HG03139 (cell line): ENCODE measurements at regions not wholly inside any gene's neighbourhood (a gene's known extent, or its start where the extent isn't known, plus 50 kb on each side); places are given as distances from the start of the nearest gene placed in this dataset.
A peak's percentile ranks its signal among the peaks of the same experiment; 100 is the strongest.

ENCODE experiments used
- ATAC-seq: cut with Tn5 transposase; IDR thresholded peaks from one replicate; pipeline ENCODE4 v1.9.1; 2021; ENCODE audit not compliant: unreplicated experiment

DNA sequence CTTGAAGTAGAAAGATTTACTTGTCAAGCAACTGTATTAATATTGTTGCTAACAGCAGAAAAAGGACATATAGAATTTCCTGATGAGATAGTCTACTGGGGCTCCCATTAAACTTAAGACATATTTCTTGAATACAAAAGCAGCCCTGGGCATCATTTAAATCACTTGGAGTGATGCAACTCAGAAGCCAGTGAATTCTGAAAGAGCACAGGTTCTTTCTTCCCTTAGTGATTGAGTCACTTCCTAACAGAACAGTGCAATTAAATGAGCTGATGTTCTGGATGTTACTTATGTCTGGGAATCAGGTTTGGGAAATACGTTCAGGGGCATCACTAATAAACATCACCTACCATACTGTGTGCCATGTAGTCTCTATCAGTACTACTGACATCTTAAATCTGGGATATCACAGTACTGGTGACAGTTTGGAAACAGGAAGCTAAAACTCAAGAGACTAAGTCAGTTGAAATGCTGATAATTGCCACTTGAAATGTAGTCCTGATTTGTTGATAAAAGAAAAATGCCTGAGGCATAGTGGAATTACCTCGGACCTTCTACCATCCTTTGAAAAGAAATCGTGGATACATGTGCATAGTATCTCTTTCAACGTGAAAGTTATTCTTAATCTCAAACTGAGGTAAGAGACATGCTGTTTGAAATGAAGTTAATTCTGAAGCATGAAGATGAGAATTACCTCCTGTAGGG lies 249.2 kb upstream of the GPRIN3 start:
- ATAC-seq = no peak

- ATAC-seq = no peak
These were observed 243.6 kb upstream of the GPRIN3 start for GRCh38 chr4:89551191-89551590.

- no peak for ATAC-seq
These were observed 242.3 kb upstream of the GPRIN3 start for GRCh38 chr4:89549907-89550306.

- no peak for ATAC-seq
These were observed 237.7 kb upstream of the GPRIN3 start for GRCh38 chr4:89545315-89545714.

DNA sequence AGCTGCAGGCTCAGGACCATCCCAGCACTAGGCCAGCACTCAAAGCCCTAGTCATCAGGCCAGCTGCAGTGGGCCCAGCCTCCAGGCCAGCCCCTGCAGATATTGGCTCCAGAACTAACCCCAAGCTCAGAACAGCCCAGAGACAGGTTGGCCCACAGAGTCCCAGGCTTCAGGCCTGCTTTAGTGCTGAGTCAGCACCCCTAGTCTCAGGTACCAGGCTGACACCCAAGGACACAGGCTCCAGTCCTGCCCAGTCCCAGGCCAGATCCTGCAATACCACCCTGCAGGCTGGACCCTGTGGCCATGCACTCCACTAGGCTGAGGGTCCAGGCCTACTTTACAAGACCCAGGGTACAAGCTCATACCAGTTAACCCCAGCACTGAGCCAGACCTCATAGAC lies 234.4 kb upstream of the GPRIN3 start:
- no peak for ATAC-seq

DNA sequence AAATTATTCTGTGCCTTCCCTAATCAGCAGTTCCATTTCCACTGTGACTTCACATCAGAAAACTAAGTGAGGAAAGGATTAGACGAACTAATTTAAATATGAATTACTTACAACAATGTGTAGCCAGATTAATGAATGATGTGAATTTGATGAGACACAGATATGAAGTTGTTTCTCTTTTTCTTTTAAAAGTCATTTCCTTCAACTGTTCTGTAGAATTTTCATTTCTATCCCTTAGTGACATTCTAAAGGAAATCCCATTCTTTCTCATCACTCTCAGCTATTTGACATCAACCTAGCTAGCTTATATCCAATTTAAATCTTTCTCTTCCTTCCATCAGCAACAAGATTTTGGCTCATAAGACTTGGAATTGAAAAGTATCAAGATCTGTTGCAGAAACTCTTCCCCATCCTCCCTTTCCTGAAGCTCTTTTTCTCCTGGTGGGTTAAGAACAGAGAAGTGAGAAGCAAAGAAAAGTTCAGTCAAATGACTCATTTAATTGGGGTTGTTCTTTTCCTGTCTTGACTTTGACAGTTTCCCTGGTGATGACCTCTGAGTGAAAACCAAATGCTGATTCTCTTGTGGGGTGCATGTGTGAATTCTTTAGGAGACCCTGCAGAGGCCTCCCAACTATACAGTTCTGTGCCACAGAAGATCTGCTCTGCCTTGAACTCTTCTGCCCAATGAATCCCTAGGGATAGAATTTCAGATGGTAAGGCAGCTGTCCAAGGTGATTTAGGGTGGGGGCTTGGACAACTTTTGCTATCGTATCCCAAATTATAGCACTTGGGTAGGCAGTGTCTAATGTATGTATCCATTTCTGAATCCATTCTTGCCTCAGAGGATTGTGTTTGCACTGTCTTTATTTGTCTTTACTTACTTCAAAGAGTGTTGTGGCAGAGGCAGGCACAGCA lies 232.5 kb upstream of the GPRIN3 start:
- ATAC-seq = no peak

DNA sequence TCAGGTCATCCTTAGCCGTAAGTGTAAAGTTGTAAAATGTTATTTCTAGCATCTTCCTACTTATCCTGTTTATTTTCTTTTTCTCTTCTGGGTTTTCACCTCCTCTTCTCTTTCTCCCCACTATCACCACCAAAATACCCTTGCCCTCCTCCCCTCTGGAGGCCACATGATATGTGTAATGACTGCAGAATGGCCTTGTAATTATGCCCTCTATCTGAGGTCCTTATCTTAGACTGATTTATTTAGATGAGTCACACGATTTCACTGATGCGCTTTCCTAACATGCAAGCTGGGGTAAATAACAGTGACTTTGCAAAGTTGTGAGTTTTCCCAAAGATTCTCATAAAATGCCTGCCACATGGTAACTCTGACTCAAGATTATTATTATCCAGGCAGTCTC lies 231.8 kb upstream of the GPRIN3 start:
- no peak for ATAC-seq

- no peak for ATAC-seq
These were observed 231.3 kb upstream of the GPRIN3 start for GRCh38 chr4:89538886-89539285.

DNA sequence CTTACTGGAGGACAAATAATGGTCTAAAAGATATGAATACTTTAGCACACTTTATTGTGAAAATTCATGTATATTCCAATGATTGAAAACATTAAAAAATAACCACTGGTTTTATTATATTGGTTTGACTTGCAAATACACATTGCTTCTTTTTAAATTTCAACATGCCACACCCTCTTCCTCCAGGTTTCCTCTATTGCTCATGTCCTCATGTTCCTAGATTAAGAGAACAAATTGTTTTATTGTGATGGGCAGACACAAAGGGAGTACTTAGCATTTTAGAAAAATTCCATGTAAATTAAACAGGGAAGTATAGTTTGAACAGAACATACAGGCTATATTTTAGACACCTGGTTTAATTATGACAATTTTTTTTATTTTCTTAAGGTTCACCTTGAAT lies 230.6 kb upstream of the GPRIN3 start:
- ATAC-seq = no peak

DNA sequence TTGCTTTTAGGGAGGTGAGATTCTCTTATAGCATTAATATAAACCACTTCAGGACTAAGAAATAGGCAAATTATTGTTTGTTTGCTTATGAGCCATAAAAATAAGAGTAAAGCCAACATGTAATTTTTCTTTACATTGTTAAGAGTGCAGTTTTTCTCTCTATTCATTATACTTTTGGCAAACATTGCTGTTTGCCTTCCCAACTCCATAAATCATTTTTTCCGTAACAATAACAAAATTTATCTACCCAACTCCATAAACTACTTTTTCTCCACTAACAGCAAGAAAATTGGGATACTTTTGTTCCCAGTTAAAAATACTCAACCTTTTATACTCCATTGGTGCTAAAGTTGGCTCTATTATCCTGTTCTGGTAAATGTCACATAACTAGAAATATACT lies 229.7 kb upstream of the GPRIN3 start:
- ATAC-seq = no peak

DNA sequence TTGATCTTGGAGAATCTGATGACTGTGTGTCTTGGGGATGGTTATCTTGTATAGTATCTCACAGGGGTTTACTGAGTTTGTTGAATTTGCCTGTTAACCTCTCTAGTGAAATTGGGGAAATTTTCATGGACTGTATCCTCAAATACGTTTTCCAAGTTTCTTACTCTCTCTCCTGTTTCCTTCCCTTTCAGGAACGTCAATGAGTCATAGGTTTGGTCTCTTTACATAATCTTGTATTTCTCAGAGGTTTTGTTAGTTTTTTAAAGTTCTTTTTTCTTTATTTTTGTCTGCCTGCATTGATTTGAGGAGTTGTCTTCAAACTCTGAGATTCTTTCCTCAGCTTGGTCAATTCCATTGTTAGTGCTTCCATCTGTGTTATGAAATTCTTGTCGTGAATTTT lies 227.7 kb upstream of the GPRIN3 start:
- ATAC-seq = no peak

- ATAC-seq = no peak
These were observed 226.8 kb upstream of the GPRIN3 start for GRCh38 chr4:89534356-89534755.

- no peak for ATAC-seq
These were observed 224.5 kb upstream of the GPRIN3 start for GRCh38 chr4:89531932-89532640.

DNA sequence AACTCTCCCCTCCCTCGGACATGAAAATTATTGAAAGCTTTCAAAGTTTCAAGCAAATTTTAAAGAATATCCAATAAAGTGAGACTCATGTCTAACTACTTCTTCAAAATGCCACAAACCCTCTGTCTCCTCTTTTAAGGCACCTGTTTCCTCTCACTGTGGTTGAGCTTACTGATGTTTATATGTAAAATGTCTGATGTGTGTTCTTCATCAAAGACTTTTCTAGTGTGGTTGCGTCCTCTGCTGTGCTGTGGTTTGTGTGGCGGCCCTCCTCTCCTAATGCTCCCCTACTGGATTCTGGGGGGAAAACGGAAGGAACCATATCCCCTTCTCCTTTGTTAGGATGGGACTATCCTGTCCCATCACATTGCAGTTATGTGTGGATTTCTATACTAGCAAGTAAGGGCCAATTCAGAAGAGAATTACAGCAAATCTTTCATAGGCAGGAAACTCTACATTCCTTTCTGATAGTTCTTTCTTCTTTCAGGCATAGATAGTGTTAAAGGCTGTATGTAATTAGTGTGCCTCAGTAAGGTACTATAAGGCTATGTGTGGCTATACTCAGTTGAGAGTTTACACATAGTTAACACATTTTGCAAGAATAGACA lies 221.0 kb upstream of the GPRIN3 start:
- no peak for ATAC-seq

- no peak for ATAC-seq
These were observed 214.2 kb upstream of the GPRIN3 start for GRCh38 chr4:89521826-89522225.

DNA sequence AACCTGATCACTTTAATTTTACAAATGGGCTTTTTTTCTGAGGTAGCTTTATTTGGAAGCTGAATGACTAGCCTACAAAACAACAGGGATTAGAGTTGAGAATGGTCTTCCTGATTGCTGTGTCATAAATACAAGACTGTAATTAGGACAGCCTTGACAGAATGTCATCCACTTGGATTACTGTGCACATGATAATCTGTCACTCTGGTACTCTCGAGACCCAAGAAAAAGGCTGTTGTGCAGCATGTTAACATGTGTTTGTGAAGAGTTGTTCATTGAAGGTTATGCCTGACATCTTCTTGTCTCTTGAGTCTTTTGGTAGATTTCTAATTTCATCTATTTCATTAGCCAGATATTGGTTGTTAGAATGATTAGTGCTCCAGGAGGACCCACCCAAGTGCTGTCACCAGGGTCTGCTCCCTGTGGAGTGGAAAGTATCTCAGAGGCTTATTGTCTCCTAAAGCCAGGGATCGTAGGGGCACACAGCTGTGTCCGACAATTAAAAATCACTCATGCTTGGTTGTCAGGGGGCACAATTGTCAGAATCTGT lies 212.2 kb upstream of the GPRIN3 start:
- no peak for ATAC-seq

GRCh38 chr4:89518259-89518658 lies 210.7 kb upstream of the GPRIN3 start:
- ATAC-seq = no peak

DNA sequence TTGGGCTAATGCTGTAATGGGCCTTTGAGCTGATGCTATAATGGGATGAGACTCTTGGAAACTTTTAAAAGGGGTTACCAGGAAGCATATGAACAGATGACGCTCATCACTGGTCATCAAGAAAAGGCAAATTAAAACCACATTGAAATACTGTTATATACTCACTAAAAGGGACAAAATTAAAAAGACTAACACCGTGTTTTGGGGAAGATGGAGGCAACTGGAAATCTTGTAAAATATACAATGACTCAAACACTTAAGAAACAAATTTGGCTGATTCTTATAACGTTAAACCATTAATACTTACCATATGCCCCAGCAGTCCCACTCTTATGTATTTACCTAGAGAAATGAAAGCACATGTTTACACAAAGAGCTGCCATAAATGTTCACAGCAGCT lies 207.2 kb upstream of the GPRIN3 start:
- ATAC-seq = no peak

- ATAC-seq = no peak
These were observed 204.2 kb upstream of the GPRIN3 start for GRCh38 chr4:89511776-89512175.

DNA sequence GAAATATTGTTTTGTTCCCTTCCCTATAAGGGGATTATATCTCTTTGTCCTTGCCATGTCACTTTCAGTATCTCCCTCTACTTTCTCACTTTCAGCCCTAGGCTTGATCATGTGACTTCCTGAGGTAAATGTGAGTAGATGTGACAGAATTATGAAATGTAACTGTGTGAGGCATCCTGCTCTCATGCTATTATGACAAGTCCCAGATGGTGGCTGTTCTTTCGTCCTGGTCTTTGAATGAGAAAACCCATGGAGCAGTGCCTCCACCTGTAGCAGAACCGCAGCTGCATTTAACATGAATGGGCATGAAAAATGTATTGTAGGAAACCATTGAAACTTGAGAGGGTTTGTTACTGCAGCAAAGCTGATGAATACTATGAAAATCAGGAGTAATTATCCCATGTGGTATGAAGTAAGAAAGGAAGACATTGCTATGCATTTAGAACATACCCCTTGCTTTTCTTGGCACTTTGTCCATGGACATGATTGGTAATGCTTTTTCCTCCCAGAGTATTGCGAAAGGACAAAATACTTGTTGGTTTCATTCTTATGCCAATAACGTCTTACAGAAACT lies 202.2 kb upstream of the GPRIN3 start:
- peak; percentile 99 for ATAC-seq
